ENCODE measurements at regions not wholly inside any gene's neighbourhood (a gene's known extent, or its start where the extent isn't known, plus 50 kb on each side); places are given as distances from the start of the nearest gene placed in this dataset.

- TF ChIP-seq, protein P1, sequence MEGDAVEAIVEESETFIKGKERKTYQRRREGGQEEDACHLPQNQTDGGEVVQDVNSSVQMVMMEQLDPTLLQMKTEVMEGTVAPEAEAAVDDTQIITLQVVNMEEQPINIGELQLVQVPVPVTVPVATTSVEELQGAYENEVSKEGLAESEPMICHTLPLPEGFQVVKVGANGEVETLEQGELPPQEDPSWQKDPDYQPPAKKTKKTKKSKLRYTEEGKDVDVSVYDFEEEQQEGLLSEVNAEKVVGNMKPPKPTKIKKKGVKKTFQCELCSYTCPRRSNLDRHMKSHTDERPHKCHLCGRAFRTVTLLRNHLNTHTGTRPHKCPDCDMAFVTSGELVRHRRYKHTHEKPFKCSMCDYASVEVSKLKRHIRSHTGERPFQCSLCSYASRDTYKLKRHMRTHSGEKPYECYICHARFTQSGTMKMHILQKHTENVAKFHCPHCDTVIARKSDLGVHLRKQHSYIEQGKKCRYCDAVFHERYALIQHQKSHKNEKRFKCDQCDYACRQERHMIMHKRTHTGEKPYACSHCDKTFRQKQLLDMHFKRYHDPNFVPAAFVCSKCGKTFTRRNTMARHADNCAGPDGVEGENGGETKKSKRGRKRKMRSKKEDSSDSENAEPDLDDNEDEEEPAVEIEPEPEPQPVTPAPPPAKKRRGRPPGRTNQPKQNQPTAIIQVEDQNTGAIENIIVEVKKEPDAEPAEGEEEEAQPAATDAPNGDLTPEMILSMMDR (IDR thresholded peaks at IDR 0.05; ENCODE audit: low read depth, low read length), result no peak
- no peak for TF ChIP-seq EZH2phosphoT487 (IDR thresholded peaks at IDR 0.05; ENCODE audit: low read depth)
Observed at GRCh38 chr4:42724451-42724850, 67.5 kb upstream of the ATP8A1 start.

Data from OCI-LY3 (cell line).